GM12875 (cell line): ENCODE measurements at regions not wholly inside any gene's neighbourhood (a gene's known extent, or its start where the extent isn't known, plus 50 kb on each side); places are given as distances from the start of the nearest gene placed in this dataset.

ENCODE experiments used
- H3K4me3 ChIP-seq: one replicate; pipeline ENCODE4 v1.5.1; 2011; ENCODE audit warnings: low read depth, low read length, control low read depth
- TF ChIP-seq, protein P1 (sequence below): IDR thresholded peaks from 2 replicates; pipeline ENCODE4 v1.5.1; 2011; ENCODE audit warnings: low read depth, mild to moderate bottlenecking, control low read depth, inconsistent platforms, low read length, moderate library complexity, borderline replicate concordance; ENCODE audit not compliant: insufficient read depth

DNA sequence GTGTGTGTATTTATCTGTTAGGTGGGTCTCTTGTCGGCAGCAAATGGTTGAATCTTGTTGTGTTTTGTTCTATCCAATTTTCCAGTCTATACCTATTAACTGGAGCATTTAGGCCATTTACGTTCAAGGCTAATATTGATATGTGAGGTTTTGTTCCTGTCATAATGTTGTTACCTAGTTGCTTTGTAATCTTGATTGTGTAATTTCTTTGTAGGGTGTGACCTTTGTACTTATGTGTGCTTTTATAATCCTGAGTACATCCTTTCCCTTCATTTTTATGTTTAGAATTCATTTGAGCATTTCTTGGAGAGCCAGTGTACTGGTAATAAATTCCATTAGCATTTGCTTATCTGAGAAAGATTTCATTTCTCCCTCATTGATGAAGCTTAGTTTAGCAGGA, 83.0 kb upstream of the MIR17HG start:
- TF ChIP-seq, protein P1, sequence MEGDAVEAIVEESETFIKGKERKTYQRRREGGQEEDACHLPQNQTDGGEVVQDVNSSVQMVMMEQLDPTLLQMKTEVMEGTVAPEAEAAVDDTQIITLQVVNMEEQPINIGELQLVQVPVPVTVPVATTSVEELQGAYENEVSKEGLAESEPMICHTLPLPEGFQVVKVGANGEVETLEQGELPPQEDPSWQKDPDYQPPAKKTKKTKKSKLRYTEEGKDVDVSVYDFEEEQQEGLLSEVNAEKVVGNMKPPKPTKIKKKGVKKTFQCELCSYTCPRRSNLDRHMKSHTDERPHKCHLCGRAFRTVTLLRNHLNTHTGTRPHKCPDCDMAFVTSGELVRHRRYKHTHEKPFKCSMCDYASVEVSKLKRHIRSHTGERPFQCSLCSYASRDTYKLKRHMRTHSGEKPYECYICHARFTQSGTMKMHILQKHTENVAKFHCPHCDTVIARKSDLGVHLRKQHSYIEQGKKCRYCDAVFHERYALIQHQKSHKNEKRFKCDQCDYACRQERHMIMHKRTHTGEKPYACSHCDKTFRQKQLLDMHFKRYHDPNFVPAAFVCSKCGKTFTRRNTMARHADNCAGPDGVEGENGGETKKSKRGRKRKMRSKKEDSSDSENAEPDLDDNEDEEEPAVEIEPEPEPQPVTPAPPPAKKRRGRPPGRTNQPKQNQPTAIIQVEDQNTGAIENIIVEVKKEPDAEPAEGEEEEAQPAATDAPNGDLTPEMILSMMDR = no peak
- no peak overlapping the region for H3K4me3 ChIP-seq

GRCh38 chr13:91269237-91269636, 78.2 kb upstream of the MIR17HG start:
- TF ChIP-seq, protein P1 = no peak
- H3K4me3 ChIP-seq = no peak overlapping the region

GRCh38 chr13:91270031-91270430, 77.5 kb upstream of the MIR17HG start:
- no peak overlapping the region for H3K4me3 ChIP-seq
- TF ChIP-seq, protein P1 = no peak

- H3K4me3 ChIP-seq = no peak overlapping the region
- TF ChIP-seq, protein P1 = no peak
These were observed 75.2 kb upstream of the MIR17HG start for GRCh38 chr13:91272235-91272777.

DNA sequence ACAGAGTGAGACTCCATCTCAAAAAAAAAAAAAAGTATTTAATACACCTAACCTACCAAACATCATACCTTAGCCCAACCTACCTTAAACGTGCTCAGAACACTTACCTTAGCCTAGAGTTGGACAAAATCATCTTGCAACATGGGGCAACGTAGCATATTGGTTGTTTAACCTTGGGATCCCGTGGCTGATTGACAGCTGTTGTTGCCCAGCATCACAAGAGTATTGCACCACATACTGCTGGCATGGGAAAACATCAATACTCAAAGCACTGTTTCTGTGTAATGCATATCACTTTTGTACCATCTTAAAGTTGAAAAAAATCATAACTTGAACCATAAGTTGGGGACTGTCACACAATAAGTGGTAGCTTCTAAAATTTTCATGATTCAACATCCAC, 73.8 kb upstream of the MIR17HG start:
- H3K4me3 ChIP-seq = no peak overlapping the region
- TF ChIP-seq, protein P1 = no peak

- no peak overlapping the region for H3K4me3 ChIP-seq
- TF ChIP-seq, protein P1 = no peak
These were observed 70.3 kb upstream of the MIR17HG start for GRCh38 chr13:91277013-91277676.

DNA sequence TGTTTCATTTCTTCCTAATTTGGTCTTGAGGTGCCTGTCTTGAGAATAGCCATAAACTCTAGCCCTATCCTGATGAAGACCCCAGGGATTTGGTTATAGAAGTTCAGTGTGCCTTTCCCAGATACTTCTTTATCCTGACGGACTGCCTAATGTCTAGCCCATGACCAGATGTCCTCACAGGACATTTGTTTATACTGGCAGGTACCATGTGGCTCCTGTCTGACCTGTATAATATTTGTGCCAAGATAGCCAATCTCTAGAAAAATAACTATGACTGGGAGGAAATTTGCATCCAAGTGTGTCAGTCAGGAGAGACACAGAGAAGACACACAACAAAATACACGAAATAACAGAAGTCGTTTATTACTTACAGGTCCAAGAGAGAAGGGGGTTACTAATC, 69.2 kb upstream of the MIR17HG start:
- TF ChIP-seq, protein P1 = no peak
- no peak overlapping the region for H3K4me3 ChIP-seq
